GM12878 (cell line): ENCODE measurements at regions not wholly inside any gene's neighbourhood (a gene's known extent, or its start where the extent isn't known, plus 50 kb on each side); places are given as distances from the start of the nearest gene placed in this dataset.

Experiments used
- ATAC-seq: fragments of 200-7000 bp; cut with Tn5 transposase; 3 replicates; pipeline ENCODE4 v1.9.1; 2020; ENCODE audit warnings: mild to moderate bottlenecking, moderate library complexity
- BruUV-seq: library from RNA; stranded (reverse); fragments of 400-500 nt; replicated peaks from 2 replicates; lab custom pipeline; 2021; lab: Mats Ljungman, UMichigan
- CTCF ChIA-PET: fragments of 300-600 bp; sonication (Branson Sonifier 250); formaldehyde crosslinking; extraction: SDS; loops from one replicate; lab custom pipeline; 2021; ENCODE audit warnings: inconsistent platforms; lab: Yijun Ruan, JAX
- POLR2A ChIA-PET: fragments of 350-600 bp; formaldehyde crosslinking; extraction: SDS; loops from one replicate; lab custom pipeline; 2021; ENCODE audit warnings: inconsistent platforms; lab: Charles Lee
- RAD21 ChIA-PET: fragments of 300-600 bp; sonication (Branson Sonifier 250); formaldehyde crosslinking; loops from one replicate; lab custom pipeline; 2023; ENCODE audit warnings: antibody characterized with exemption; ENCODE audit not compliant: unreplicated experiment; lab: Charles Lee
- SMC1A ChIA-PET: fragments of 300-600 bp; sonication (Branson Sonifier 250); formaldehyde crosslinking; loops from one replicate; lab custom pipeline; 2023; ENCODE audit not compliant: unreplicated experiment, uncharacterized antibody; lab: Charles Lee
- DNase-seq: peaks from one replicate; pipeline ENCODE4 v3.0.0-alpha.2; 2011; ENCODE audit warnings: low read depth, low spot score
- FAIRE-seq: peaks from 3 replicates; lab custom pipeline; 2011; peaks lifted over from hg19 to GRCh38; lab: Jason Lieb, UNC
- H2AFZ ChIP-seq: 2 replicates; pipeline ENCODE4 v1.6.0; 2011; ENCODE audit warnings: low read depth, low read length, control low read depth; ENCODE audit not compliant: control insufficient read depth
- H3K27ac ChIP-seq: 2 replicates; pipeline ENCODE4 v1.5.1; 2011; ENCODE audit warnings: control low read depth; ENCODE audit not compliant: control insufficient read depth, insufficient read depth
- H3K27me3 ChIP-seq, 2 experiments: replicated peaks in 1 of 2; 2 replicates each; pipeline versions ENCODE4 v1.6.0 to v1.6.1; 2011; ENCODE audit warnings: low read length in 1 of 2; ENCODE audit not compliant: control insufficient read depth in 2 of 2, insufficient read depth in 2 of 2
- H3K36me3 ChIP-seq, 2 experiments: 2 replicates each; pipeline ENCODE4 v1.5.1; 2011; ENCODE audit warnings: low read length in 1 of 2; ENCODE audit not compliant: control insufficient read depth in 2 of 2, insufficient read depth in 2 of 2
- H3K4me1 ChIP-seq: 2 replicates; pipeline ENCODE4 v1.6.1; 2011; ENCODE audit warnings: mild to moderate bottlenecking, low read length, moderate library complexity, mixed read lengths; ENCODE audit not compliant: control insufficient read depth, insufficient read depth
- H3K4me2 ChIP-seq: 2 replicates; pipeline ENCODE4 v1.6.0; 2011; ENCODE audit warnings: control low read depth; ENCODE audit not compliant: control insufficient read depth, insufficient read depth
- H3K4me3 ChIP-seq: fragments of 200-600 bp; sonication (generic); 2 replicates; pipeline ENCODE4 v1.5.1; 2016
- H3K79me2 ChIP-seq: 2 replicates; pipeline ENCODE4 v1.6.0; 2011; ENCODE audit warnings: low read length; ENCODE audit not compliant: control insufficient read depth, insufficient read depth
- H3K9ac ChIP-seq: 2 replicates; pipeline ENCODE4 v1.8.0; 2011; ENCODE audit warnings: low read length, control low read depth, mixed read lengths; ENCODE audit not compliant: control insufficient read depth, insufficient read depth
- H3K9me3 ChIP-seq: replicated peaks from 3 replicates; pipeline ENCODE4 v1.5.1; 2011; ENCODE audit warnings: mild to moderate bottlenecking, low read length; ENCODE audit not compliant: control insufficient read depth, insufficient read depth
- H4K20me1 ChIP-seq: 2 replicates; pipeline ENCODE4 v1.6.0; 2011; ENCODE audit not compliant: control insufficient read depth, insufficient read depth
- CUX1 ChIP-seq: IDR thresholded peaks from 2 replicates; pipeline ENCODE4 v1.6.1; 2012; ENCODE audit warnings: improper control_type of control experiment, low read depth, low read length; ENCODE audit not compliant: insufficient replicate concordance
- IRF3 ChIP-seq: fragments of 450-650 bp; IDR thresholded peaks from 2 replicates; pipeline ENCODE4 v1.6.1; 2014; ENCODE audit warnings: mild to moderate bottlenecking
- PBX3 ChIP-seq: IDR thresholded peaks from 2 replicates; pipeline ENCODE4 v1.6.1; 2011; ENCODE audit warnings: mild to moderate bottlenecking, low read depth, low read length, moderate library complexity; ENCODE audit not compliant: insufficient replicate concordance
- SUZ12 ChIP-seq: fragments of 200-600 bp; sonication (generic); IDR thresholded peaks from one replicate; pipeline ENCODE4 v1.6.1; 2018; ENCODE audit warnings: antibody characterized with exemption, mild to moderate bottlenecking; ENCODE audit not compliant: unreplicated experiment
- TARDBP ChIP-seq: IDR thresholded peaks from 2 replicates; pipeline ENCODE4 v1.6.1; 2016; ENCODE audit warnings: borderline replicate concordance
- ZBED1 ChIP-seq: IDR thresholded peaks from 2 replicates; pipeline ENCODE4 v1.6.1; 2016; ENCODE audit warnings: borderline replicate concordance
- ZNF384 ChIP-seq: IDR thresholded peaks from 2 replicates; pipeline ENCODE4 v1.6.1; 2012; ENCODE audit warnings: low read depth, mild to moderate bottlenecking, low read length, improper control_type of control experiment, borderline replicate concordance
- ZSCAN29 ChIP-seq: fragments of 450-650 bp; IDR thresholded peaks from 2 replicates; pipeline ENCODE4 v1.6.1; 2017; ENCODE audit warnings: mild to moderate bottlenecking, moderate library complexity
- WGBS: methylation state at CpG from one replicate; pipeline ENCODE4 v1.1.6; 2016; ENCODE audit warnings: low lambda C conversion rate; ENCODE audit not compliant: insufficient replicate concordance, insufficient coverage; ENCODE audit errors: missing lambda C conversion rate; 5-methylcytosine and 5-hydroxymethylcytosine counted together
- in situ Hi-C: fragments of 300-500 bp; cut with MboI; formaldehyde crosslinking; loops from 9 replicates; pipeline ENCODE4 v1.14.3; 2018; ENCODE audit warnings: mixed read lengths
- intact Hi-C: fragments of 100-400 bp; cut with micrococcal nuclease; formaldehyde crosslinking; loops from one replicate; pipeline ENCODE4 v1.14.2; 2022; ENCODE audit not compliant: unreplicated experiment
- TF ChIP-seq, protein P1 (sequence below): fragments of 450-650 bp; formaldehyde crosslinking; IDR thresholded peaks from 2 replicates; pipeline ENCODE4 v1.4.0; 2022; ENCODE audit warnings: mild to moderate bottlenecking, moderate library complexity

DNA sequence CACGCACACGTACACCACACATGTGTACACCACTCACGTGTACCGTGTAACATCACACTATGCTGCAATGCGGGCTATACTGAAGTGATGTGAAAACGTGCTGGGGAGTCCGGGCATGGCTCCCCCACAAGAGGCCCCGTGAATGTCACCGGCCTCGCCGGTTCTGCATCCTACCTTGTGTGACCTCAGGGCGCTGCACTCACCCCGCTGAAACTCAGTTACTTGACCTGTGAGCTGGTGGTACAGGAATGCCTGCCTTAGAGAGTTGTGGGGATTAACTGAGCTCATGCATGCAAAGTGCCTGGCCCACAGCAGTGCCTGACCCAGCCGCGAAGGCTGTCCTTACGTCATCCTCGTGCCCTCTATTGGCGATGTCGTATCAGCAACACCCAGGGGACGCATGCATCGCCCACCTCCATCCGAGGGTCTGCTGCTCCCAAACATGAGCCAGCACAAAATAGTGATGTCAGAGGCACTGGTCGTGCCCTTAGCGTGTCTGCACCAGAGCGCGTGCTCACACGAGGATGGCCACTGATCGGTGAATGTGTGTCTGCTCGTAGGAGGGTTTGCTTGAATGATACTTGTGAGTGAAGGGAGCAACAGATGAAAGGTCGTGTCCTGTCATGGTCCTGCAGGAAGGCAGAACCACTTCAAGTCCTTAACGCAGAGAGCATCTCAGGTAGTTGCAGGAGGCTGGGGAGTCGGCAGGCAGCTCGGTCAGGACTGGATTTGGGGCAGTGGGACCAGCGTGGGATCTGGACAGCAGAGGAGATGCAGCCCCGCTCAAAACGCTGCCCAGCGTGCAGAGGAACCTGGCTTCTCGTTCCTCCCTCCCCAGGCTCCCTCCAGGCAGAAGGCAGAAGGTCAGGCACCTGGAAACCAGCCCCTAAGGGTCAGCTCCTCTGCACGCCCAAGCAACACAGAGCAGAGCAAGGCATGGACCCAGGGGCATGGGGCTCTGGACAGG is 126.2 kb upstream of the SPACA7 start (continued):
- no peak for TF ChIP-seq CUX1

- H3K9me3 ChIP-seq = no peaks in the 10 kb centered on the region; the same call in 2 of the 3 replicates
- no peaks in the 10 kb centered on the region for H4K20me1 ChIP-seq
- H3K27me3 ChIP-seq = no peaks in the 10 kb centered on the region
- CTCF ChIA-PET = no interaction called here
- SMC1A ChIA-PET = no interaction called here
- H3K27ac ChIP-seq = no peak overlapping the region
- ATAC-seq = no peak
- in situ Hi-C loops (no loop called here), intact Hi-C loops (no loop called here)
- no TSS peak for BruUV-seq
- no peak for FAIRE-seq
- POLR2A ChIA-PET = no interaction called here
- H3K4me1 ChIP-seq = no peaks in the 10 kb centered on the region
- no peak overlapping the region for H3K4me3 ChIP-seq
- no peak for DNase-seq
- RAD21 ChIA-PET = no interaction called here
- 51% methylated on average over 22 of the region's 22 CpGs for WGBS
- H2AFZ ChIP-seq = no peak overlapping the region
- H3K36me3 ChIP-seq = no peaks in the 10 kb centered on the region
- H3K9ac ChIP-seq = no peak overlapping the region
- no peak overlapping the region for H3K4me2 ChIP-seq
- H3K79me2 ChIP-seq = no peaks in the 10 kb centered on the region
- TF ChIP-seq TARDBP (no peak), ZNF384 (no peak), PBX3 (no peak), ZSCAN29 (no peak), IRF3 (no peak), SUZ12 (no peak), ZBED1 (no peak)
- TF ChIP-seq, protein P1, sequence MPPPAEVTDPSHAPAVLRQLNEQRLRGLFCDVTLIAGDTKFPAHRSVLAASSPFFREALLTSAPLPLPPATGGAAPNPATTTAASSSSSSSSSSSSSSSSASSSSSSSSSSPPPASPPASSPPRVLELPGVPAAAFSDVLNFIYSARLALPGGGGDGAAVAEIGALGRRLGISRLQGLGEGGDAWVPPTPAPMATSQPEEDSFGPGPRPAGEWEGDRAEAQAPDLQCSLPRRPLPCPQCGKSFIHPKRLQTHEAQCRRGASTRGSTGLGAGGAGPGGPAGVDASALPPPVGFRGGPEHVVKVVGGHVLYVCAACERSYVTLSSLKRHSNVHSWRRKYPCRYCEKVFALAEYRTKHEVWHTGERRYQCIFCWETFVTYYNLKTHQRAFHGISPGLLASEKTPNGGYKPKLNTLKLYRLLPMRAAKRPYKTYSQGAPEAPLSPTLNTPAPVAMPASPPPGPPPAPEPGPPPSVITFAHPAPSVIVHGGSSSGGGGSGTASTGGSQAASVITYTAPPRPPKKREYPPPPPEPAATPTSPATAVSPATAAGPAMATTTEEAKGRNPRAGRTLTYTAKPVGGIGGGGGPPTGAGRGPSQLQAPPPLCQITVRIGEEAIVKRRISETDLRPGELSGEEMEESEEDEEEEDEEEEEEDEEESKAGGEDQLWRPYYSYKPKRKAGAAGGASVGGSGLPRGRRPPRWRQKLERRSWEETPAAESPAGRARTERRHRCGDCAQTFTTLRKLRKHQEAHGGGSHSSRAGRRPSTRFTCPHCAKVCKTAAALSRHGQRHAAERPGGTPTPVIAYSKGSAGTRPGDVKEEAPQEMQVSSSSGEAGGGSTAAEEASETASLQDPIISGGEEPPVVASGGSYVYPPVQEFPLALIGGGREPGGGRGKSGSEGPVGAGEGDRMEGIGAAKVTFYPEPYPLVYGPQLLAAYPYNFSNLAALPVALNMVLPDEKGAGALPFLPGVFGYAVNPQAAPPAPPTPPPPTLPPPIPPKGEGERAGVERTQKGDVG (CRISPR knock-in tag) = no peak
Measured at GRCh38 chr13:112250788-112251445, 125.2 kb upstream of the SPACA7 start.
